GM23338 (cell line): ENCODE measurements at regions not wholly inside any gene's neighbourhood (a gene's known extent, or its start where the extent isn't known, plus 50 kb on each side); places are given as distances from the start of the nearest gene placed in this dataset.

Source experiments
- ATAC-seq: fragments of 200-7000 bp; cut with Tn5 transposase; 3 replicates; pipeline ENCODE4 v1.9.1; 2020
- DNase-seq: peaks from one replicate; pipeline ENCODE4 v3.0.0-alpha.2; 2015; ENCODE audit warnings: low spot score
- H2AFZ ChIP-seq: fragments of 200-600 bp; sonication (generic); 2 replicates; pipeline ENCODE4 v1.8.0; 2016; ENCODE audit warnings: antibody characterized with exemption, mild to moderate bottlenecking, moderate library complexity
- H3F3A ChIP-seq: fragments of 200-600 bp; sonication (generic); replicated peaks from 2 replicates; pipeline ENCODE4 v1.8.0; 2017; ENCODE audit warnings: antibody characterized with exemption, mixed run types, low read depth
- H3K27ac ChIP-seq: fragments of 200-600 bp; sonication (generic); 2 replicates; pipeline ENCODE4 v1.6.1; 2016; ENCODE audit warnings: low read depth
- H3K27me3 ChIP-seq: fragments of 200-600 bp; sonication (generic); 2 replicates; pipeline ENCODE4 v1.8.0; 2016; ENCODE audit warnings: mild to moderate bottlenecking, mixed run types, moderate library complexity; ENCODE audit not compliant: insufficient read depth
- H3K36me3 ChIP-seq: fragments of 200-600 bp; sonication (generic); 2 replicates; pipeline ENCODE4 v1.8.0; 2016; ENCODE audit warnings: mild to moderate bottlenecking; ENCODE audit not compliant: insufficient read depth
- H3K4me1 ChIP-seq: fragments of 200-600 bp; sonication (generic); 2 replicates; pipeline ENCODE4 v1.8.0; 2016; ENCODE audit warnings: mild to moderate bottlenecking, moderate library complexity; ENCODE audit not compliant: insufficient read depth
- H3K4me2 ChIP-seq: fragments of 200-600 bp; sonication (generic); 2 replicates; pipeline ENCODE4 v1.7.1; 2017; ENCODE audit warnings: mixed run types
- H3K4me3 ChIP-seq: fragments of 200-600 bp; sonication (generic); 2 replicates; pipeline ENCODE4 v1.6.1; 2016; ENCODE audit warnings: mixed run types
- H3K79me2 ChIP-seq: fragments of 200-600 bp; sonication (generic); replicated peaks from 2 replicates; pipeline ENCODE4 v1.8.0; 2017; ENCODE audit warnings: mild to moderate bottlenecking; ENCODE audit not compliant: insufficient read depth
- H3K9me2 ChIP-seq: fragments of 200-600 bp; sonication (generic); 2 replicates; pipeline ENCODE4 v1.8.0; 2017; ENCODE audit not compliant: insufficient read depth
- H4K20me1 ChIP-seq: fragments of 200-600 bp; sonication (generic); replicated peaks from 2 replicates; pipeline ENCODE4 v1.8.0; 2017; ENCODE audit warnings: mild to moderate bottlenecking; ENCODE audit not compliant: insufficient read depth
- H3K27ac Mint-ChIP-seq: 2 replicates; pipeline ENCODE4 v1.8.0; 2020; ENCODE audit warnings: inconsistent platforms, mild to moderate bottlenecking, moderate library complexity, mixed read lengths
- H3K27me3 Mint-ChIP-seq: 3 replicates; pipeline ENCODE4 v1.8.0; 2022; ENCODE audit warnings: low read depth, mild to moderate bottlenecking, moderate library complexity, mixed read lengths, inconsistent platforms; ENCODE audit not compliant: insufficient read depth, poor library complexity
- H3K36me3 Mint-ChIP-seq: 3 replicates; pipeline ENCODE4 v1.8.0; 2021; ENCODE audit warnings: low read depth, mild to moderate bottlenecking, inconsistent platforms, moderate library complexity, mixed read lengths
- H3K4me1 Mint-ChIP-seq: 3 replicates; pipeline ENCODE4 v1.8.0; 2020; ENCODE audit warnings: mild to moderate bottlenecking, inconsistent platforms, mixed read lengths
- H3K4me3 Mint-ChIP-seq: 3 replicates; pipeline ENCODE4 v1.8.0; 2021; ENCODE audit warnings: moderate library complexity, mild to moderate bottlenecking, inconsistent platforms, mixed read lengths
- H3K9me3 Mint-ChIP-seq: 3 replicates; pipeline ENCODE4 v1.8.0; 2020; ENCODE audit warnings: moderate library complexity, mild to moderate bottlenecking, inconsistent platforms, mixed read lengths
- CREB1 ChIP-seq: fragments of 250-450 bp; sonication (Bioruptor Pico); IDR thresholded peaks from 2 replicates; pipeline ENCODE4 v1.5.0; 2020; ENCODE audit warnings: low read depth, mild to moderate bottlenecking, moderate library complexity
- EZH2 ChIP-seq: fragments of 200-600 bp; sonication (generic); IDR thresholded peaks from one replicate; pipeline ENCODE4 v1.8.0; 2017; ENCODE audit warnings: antibody characterized with exemption, mild to moderate bottlenecking, low read depth; ENCODE audit not compliant: unreplicated experiment
- EZH2phosphoT487 ChIP-seq: fragments of 200-600 bp; sonication (generic); IDR thresholded peaks from one replicate; pipeline ENCODE4 v1.8.1; 2018; ENCODE audit warnings: antibody characterized with exemption; ENCODE audit not compliant: unreplicated experiment
- JUNB ChIP-seq: IDR thresholded peaks from one replicate; pipeline ENCODE4 v1.6.1; 2016; ENCODE audit warnings: antibody characterized with exemption; ENCODE audit not compliant: unreplicated experiment
- NANOG ChIP-seq: IDR thresholded peaks from 2 replicates; pipeline ENCODE4 v1.6.1; 2016; ENCODE audit warnings: antibody characterized with exemption, borderline replicate concordance
- POLR2AphosphoS5 ChIP-seq: IDR thresholded peaks from 2 replicates; pipeline ENCODE4 v1.6.1; 2016; ENCODE audit warnings: antibody characterized with exemption, low read depth
- REST ChIP-seq: IDR thresholded peaks from one replicate; pipeline ENCODE4 v1.6.1; 2018; ENCODE audit warnings: antibody characterized with exemption; ENCODE audit not compliant: unreplicated experiment
- STAT1 ChIP-seq: IDR thresholded peaks from one replicate; pipeline ENCODE4 v1.6.1; 2016; ENCODE audit warnings: antibody characterized with exemption; ENCODE audit not compliant: unreplicated experiment
- ZNF114 ChIP-seq: fragments of 250-450 bp; sonication (Bioruptor Pico); IDR thresholded peaks from 2 replicates; pipeline ENCODE4 v1.5.0; 2020; ENCODE audit warnings: mild to moderate bottlenecking, moderate library complexity
- ZNF331 ChIP-seq: fragments of 250-450 bp; sonication (Bioruptor Pico); IDR thresholded peaks from 2 replicates; pipeline ENCODE4 v1.5.0; 2020; ENCODE audit warnings: low read depth, mild to moderate bottlenecking, moderate library complexity
- TF ChIP-seq, protein P1 (sequence below): fragments of 250-450 bp; sonication (Bioruptor Pico); IDR thresholded peaks from 2 replicates; pipeline ENCODE4 v1.5.0; 2020; ENCODE audit warnings: mild to moderate bottlenecking, moderate library complexity
- TF ChIP-seq, protein P2 (sequence below), 2 experiments: fragments of 200-600 bp in 1 of 2; sonication (generic) in 1 of 2; conservative IDR thresholded peaks; 2 replicates each; pipeline versions ENCODE4 v1.5.1 to v1.6.1; 2016 to 2017; ENCODE audit warnings: antibody characterized with exemption in 2 of 2, low read depth in 2 of 2, mild to moderate bottlenecking in 2 of 2, moderate library complexity in 1 of 2
- TF ChIP-seq, protein P3 (sequence below): IDR thresholded peaks from 2 replicates; pipeline ENCODE4 v1.6.1; 2016; ENCODE audit warnings: antibody characterized with exemption

DNA sequence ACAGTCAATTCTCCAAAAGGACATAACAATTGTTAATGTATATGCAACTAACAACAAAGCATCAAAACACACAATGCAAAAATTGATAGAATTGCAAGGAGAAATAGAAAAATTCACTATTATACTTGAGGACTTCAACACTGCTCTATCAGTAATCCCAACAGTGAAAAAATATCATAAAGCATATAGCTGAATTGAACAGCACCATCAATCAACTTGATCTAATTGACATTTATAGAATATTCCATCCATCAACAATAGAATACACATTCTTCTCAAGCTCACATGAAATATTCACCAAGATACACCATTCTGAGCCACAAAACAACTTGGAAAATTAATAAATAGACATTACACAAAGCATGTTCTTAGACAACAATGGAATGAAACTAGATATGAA, 60.1 kb upstream of the ASXL3 start:
- H3K4me1 Mint-ChIP-seq, result peaks cover 4% of the 10 kb centered on the region; the same call in 2 of the 3 replicates
- Histone ChIP-seq H3K9me2 (no peaks in the 10 kb centered on the region), H2AFZ (no peak overlapping the region), H3K4me3 (no peak overlapping the region), H3K27ac (no peak overlapping the region), H4K20me1 (no peaks in the 10 kb centered on the region), H3K36me3 (peaks cover 5% of the 10 kb centered on the region; the same call in 1 of the 2 replicates), H3K4me1 (no peaks in the 10 kb centered on the region; the same call in 1 of the 2 replicates), H3K27me3 (no peaks in the 10 kb centered on the region), H3K79me2 (no peaks in the 10 kb centered on the region), H3F3A (no peaks in the 10 kb centered on the region), H3K4me2 (no peak overlapping the region)
- no peak for TF ChIP-seq POLR2AphosphoS5
- TF ChIP-seq NANOG, result no peak
- no peak for TF ChIP-seq CREB1 (CRISPR knock-in tag)
- TF ChIP-seq, protein P1, sequence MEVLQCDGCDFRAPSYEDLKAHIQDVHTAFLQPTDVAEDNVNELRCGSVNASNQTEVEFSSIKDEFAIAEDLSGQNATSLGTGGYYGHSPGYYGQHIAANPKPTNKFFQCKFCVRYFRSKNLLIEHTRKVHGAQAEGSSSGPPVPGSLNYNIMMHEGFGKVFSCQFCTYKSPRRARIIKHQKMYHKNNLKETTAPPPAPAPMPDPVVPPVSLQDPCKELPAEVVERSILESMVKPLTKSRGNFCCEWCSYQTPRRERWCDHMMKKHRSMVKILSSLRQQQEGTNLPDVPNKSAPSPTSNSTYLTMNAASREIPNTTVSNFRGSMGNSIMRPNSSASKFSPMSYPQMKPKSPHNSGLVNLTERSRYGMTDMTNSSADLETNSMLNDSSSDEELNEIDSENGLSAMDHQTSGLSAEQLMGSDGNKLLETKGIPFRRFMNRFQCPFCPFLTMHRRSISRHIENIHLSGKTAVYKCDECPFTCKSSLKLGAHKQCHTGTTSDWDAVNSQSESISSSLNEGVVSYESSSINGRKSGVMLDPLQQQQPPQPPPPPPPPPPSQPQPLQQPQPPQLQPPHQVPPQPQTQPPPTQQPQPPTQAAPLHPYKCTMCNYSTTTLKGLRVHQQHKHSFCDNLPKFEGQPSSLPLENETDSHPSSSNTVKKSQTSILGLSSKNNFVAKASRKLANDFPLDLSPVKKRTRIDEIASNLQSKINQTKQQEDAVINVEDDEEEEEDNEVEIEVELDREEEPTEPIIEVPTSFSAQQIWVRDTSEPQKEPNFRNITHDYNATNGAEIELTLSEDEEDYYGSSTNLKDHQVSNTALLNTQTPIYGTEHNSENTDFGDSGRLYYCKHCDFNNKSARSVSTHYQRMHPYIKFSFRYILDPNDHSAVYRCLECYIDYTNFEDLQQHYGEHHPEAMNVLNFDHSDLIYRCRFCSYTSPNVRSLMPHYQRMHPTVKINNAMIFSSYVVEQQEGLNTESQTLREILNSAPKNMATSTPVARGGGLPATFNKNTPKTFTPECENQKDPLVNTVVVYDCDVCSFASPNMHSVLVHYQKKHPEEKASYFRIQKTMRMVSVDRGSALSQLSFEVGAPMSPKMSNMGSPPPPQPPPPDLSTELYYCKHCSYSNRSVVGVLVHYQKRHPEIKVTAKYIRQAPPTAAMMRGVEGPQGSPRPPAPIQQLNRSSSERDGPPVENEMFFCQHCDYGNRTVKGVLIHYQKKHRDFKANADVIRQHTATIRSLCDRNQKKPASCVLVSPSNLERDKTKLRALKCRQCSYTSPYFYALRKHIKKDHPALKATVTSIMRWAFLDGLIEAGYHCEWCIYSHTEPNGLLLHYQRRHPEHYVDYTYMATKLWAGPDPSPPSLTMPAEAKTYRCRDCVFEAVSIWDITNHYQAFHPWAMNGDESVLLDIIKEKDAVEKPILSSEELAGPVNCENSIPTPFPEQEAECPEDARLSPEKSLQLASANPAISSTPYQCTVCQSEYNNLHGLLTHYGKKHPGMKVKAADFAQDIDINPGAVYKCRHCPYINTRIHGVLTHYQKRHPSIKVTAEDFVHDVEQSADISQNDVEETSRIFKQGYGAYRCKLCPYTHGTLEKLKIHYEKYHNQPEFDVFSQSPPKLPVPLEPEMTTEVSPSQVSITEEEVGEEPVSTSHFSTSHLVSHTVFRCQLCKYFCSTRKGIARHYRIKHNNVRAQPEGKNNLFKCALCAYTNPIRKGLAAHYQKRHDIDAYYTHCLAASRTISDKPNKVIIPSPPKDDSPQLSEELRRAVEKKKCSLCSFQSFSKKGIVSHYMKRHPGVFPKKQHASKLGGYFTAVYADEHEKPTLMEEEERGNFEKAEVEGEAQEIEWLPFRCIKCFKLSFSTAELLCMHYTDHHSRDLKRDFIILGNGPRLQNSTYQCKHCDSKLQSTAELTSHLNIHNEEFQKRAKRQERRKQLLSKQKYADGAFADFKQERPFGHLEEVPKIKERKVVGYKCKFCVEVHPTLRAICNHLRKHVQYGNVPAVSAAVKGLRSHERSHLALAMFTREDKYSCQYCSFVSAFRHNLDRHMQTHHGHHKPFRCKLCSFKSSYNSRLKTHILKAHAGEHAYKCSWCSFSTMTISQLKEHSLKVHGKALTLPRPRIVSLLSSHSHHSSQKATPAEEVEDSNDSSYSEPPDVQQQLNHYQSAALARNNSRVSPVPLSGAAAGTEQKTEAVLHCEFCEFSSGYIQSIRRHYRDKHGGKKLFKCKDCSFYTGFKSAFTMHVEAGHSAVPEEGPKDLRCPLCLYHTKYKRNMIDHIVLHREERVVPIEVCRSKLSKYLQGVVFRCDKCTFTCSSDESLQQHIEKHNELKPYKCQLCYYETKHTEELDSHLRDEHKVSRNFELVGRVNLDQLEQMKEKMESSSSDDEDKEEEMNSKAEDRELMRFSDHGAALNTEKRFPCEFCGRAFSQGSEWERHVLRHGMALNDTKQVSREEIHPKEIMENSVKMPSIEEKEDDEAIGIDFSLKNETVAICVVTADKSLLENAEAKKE (CRISPR knock-in tag), result no peak
- no peak for TF ChIP-seq EZH2
- TF ChIP-seq, protein P2, sequence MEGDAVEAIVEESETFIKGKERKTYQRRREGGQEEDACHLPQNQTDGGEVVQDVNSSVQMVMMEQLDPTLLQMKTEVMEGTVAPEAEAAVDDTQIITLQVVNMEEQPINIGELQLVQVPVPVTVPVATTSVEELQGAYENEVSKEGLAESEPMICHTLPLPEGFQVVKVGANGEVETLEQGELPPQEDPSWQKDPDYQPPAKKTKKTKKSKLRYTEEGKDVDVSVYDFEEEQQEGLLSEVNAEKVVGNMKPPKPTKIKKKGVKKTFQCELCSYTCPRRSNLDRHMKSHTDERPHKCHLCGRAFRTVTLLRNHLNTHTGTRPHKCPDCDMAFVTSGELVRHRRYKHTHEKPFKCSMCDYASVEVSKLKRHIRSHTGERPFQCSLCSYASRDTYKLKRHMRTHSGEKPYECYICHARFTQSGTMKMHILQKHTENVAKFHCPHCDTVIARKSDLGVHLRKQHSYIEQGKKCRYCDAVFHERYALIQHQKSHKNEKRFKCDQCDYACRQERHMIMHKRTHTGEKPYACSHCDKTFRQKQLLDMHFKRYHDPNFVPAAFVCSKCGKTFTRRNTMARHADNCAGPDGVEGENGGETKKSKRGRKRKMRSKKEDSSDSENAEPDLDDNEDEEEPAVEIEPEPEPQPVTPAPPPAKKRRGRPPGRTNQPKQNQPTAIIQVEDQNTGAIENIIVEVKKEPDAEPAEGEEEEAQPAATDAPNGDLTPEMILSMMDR (conservative IDR thresholded peaks at IDR 0.05; ENCODE audit: low read depth in 2 of 2), result no peak
- TF ChIP-seq EZH2phosphoT487, result no peak
- no peak for TF ChIP-seq REST
- TF ChIP-seq STAT1, result no peak
- TF ChIP-seq, protein P3, sequence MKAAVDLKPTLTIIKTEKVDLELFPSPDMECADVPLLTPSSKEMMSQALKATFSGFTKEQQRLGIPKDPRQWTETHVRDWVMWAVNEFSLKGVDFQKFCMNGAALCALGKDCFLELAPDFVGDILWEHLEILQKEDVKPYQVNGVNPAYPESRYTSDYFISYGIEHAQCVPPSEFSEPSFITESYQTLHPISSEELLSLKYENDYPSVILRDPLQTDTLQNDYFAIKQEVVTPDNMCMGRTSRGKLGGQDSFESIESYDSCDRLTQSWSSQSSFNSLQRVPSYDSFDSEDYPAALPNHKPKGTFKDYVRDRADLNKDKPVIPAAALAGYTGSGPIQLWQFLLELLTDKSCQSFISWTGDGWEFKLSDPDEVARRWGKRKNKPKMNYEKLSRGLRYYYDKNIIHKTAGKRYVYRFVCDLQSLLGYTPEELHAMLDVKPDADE, result no peak
- no peak for TF ChIP-seq ZNF114 (CRISPR knock-in tag)
- TF ChIP-seq JUNB, result no peak
- TF ChIP-seq ZNF331 (CRISPR knock-in tag), result no peak
- no peaks in the 10 kb centered on the region for H3K27me3 Mint-ChIP-seq
- H3K36me3 Mint-ChIP-seq, result peaks cover 13% of the 10 kb centered on the region; the same call in 2 of the 3 replicates
- H3K4me3 Mint-ChIP-seq, result no peak overlapping the region
- peaks cover 26% of the 10 kb centered on the region for H3K9me3 Mint-ChIP-seq
- ATAC-seq, result no peak
- DNase-seq, result no peak
- H3K27ac Mint-ChIP-seq, result no peak overlapping the region
